DMS 273 (cell line): ENCODE measurements at regions not wholly inside any gene's neighbourhood (a gene's known extent, or its start where the extent isn't known, plus 50 kb on each side); places are given as distances from the start of the nearest gene placed in this dataset.
A peak's percentile ranks its signal among the peaks of the same experiment; 100 is the strongest.
"Not testable (repeated sequence)": the region's sequence is repeated elsewhere in the genome, so short reads cannot be mapped to it uniquely, and the experiment has no call there.

Source experiments
- DNase-seq: peaks from one replicate; lab custom pipeline; 2025; ENCODE audit not compliant: unreplicated experiment; lab: John Stamatoyannopoulos, UW

- no peak for DNase-seq
Observed at GRCh38 chr22:25453058-25453457, 111.4 kb upstream of the GRK3 start.

- no peak for DNase-seq
Observed at GRCh38 chr22:25453557-25453956, 110.9 kb upstream of the GRK3 start.

GRCh38 chr22:25456300-25457043 lies 108.0 kb upstream of the GRK3 start:
- DNase-seq: not testable (repeated sequence)

- DNase-seq: not testable (repeated sequence)
Observed at GRCh38 chr22:25458631-25459030, 105.8 kb upstream of the GRK3 start.

GRCh38 chr22:25460682-25461081 lies 103.8 kb upstream of the GRK3 start:
- DNase-seq: not testable (repeated sequence)

GRCh38 chr22:25461301-25461700 lies 103.2 kb upstream of the GRK3 start:
- no peak for DNase-seq

- peak; percentile 87 for DNase-seq
Observed at GRCh38 chr22:25462474-25463346, 101.8 kb upstream of the GRK3 start.

GRCh38 chr22:25463347-25463628 lies 101.2 kb upstream of the GRK3 start:
- DNase-seq: not testable (repeated sequence)

GRCh38 chr22:25464326-25464725 lies 100.1 kb upstream of the GRK3 start:
- DNase-seq: not testable (repeated sequence)

- DNase-seq: no peak
Observed at GRCh38 chr22:25465949-25466348, 98.5 kb upstream of the GRK3 start.

- DNase-seq: no peak
Observed at GRCh38 chr22:25472382-25472781, 92.1 kb upstream of the GRK3 start.

- peak; percentile 71 for DNase-seq
Observed at GRCh38 chr22:25475257-25476022, 89.0 kb upstream of the GRK3 start.

GRCh38 chr22:25477358-25477757 lies 87.1 kb upstream of the GRK3 start:
- no peak for DNase-seq

- no peak for DNase-seq
Observed at GRCh38 chr22:25478111-25478510, 86.4 kb upstream of the GRK3 start.

- DNase-seq: peak; percentile 36
Observed at GRCh38 chr22:25478528-25478927, 85.9 kb upstream of the GRK3 start.

- not testable (repeated sequence) for DNase-seq
Observed at GRCh38 chr22:25480868-25481267, 83.6 kb upstream of the GRK3 start.

- peak; percentile 61 for DNase-seq
Observed at GRCh38 chr22:25482091-25482760, 82.2 kb upstream of the GRK3 start.

GRCh38 chr22:25482868-25483639 lies 81.4 kb upstream of the GRK3 start:
- DNase-seq: peak; percentile 73

- DNase-seq: no peak
Observed at GRCh38 chr22:25483931-25484330, 80.5 kb upstream of the GRK3 start.
